Mucosa of descending colon (tissue), 3 donors: ENCODE measurements at regions not wholly inside any gene's neighbourhood (a gene's known extent, or its start where the extent isn't known, plus 50 kb on each side); places are given as distances from the start of the nearest gene placed in this dataset.

Experiments
- ATAC-seq: fragments of 200-7000 bp; cut with Tn5 transposase; one replicate; pipeline ENCODE4 v1.9.1; 2020; ENCODE audit warnings: mild to moderate bottlenecking, moderate library complexity
- DNase-seq, 3 donors: peaks; one replicate each; pipeline ENCODE4 v3.0.0-alpha.2; 2020
- H3K36me3 ChIP-seq: fragments of 200-600 bp; one replicate; pipeline ENCODE4 v1.8.0; 2021; ENCODE audit warnings: low read depth, mild to moderate bottlenecking
- H3K4me1 ChIP-seq: fragments of 200-600 bp; one replicate; pipeline ENCODE4 v1.8.0; 2021; ENCODE audit warnings: low read depth, mild to moderate bottlenecking
- H3K4me3 ChIP-seq: fragments of 200-600 bp; one replicate; pipeline ENCODE4 v1.8.0; 2021; ENCODE audit warnings: mild to moderate bottlenecking
- H3K9me3 ChIP-seq: fragments of 200-600 bp; one replicate; pipeline ENCODE4 v1.8.0; 2021; ENCODE audit warnings: mild to moderate bottlenecking
- intact Hi-C, 2 donors: fragments of 100-400 bp; cut with DNase I in 1 of 2; cut with micrococcal nuclease in 1 of 2; formaldehyde crosslinking; loops; one replicate each; pipeline versions ENCODE4 v1.11.0 to v1.11.1; 2022; cut with DNase I, micrococcal nuclease
- TF ChIP-seq, protein P1 (sequence below): fragments of 200-600 bp; IDR thresholded peaks from one replicate; pipeline ENCODE4 v1.8.0; 2022; ENCODE audit warnings: antibody characterized with exemption, mild to moderate bottlenecking
- donor health status: DM: no; HTN: no; CAD: no; lungs with moderate emphysema.
- donor health status: DM: no; HTN: no; CAD: no.
- donor health status: DM: no; HTN: yes; CAD: no.

DNA sequence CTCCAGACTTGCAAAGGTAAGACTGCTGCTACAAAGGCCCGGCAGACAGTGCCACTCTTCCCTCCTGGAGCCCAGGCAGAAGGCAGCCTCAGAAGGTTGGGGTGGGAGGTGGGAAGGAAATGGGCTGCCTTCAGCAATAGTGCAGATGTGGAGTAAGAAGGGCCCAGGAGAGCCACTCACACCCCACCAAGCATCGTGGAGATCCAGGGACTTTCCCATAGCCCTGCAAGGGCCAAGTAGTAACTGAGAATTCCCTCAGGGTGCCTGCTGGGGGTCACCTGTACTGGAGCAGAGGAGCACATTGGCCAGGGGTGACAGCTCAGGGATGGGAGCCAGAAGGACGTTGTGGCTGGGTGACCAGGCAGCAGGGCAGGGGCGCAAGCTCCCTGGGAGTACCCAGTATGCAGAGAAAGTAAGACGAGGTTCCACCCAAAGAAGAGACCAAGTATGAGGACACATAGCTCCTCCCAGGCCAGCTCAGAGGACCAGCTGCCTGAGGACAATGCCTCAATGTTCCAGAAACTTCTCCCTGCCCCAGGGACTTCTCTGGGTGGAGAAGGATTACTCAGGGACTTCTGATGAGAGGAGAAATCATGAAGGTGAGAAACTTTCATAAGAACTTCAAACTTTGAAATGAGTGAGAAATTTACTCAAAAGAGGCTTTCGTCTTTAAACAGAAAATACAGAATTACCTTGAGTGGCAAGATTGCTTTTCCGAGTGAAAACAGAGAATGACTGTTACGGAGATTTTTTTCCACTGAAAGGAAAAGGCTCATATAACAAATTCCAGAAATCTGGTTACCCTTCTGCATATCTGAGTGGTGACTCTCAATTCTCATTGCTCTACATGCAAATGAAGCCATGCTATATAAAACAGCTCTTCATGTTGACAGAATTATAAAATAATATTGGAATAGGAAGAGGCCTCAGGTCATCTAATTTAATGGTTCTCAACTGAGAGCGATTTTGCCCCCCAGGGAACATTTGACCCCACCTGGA lies 87.9 kb upstream of the TRIO start:
- H3K36me3 ChIP-seq, result no peaks in the 10 kb centered on the region
- DNase-seq, result no peak
- TF ChIP-seq, protein P1, sequence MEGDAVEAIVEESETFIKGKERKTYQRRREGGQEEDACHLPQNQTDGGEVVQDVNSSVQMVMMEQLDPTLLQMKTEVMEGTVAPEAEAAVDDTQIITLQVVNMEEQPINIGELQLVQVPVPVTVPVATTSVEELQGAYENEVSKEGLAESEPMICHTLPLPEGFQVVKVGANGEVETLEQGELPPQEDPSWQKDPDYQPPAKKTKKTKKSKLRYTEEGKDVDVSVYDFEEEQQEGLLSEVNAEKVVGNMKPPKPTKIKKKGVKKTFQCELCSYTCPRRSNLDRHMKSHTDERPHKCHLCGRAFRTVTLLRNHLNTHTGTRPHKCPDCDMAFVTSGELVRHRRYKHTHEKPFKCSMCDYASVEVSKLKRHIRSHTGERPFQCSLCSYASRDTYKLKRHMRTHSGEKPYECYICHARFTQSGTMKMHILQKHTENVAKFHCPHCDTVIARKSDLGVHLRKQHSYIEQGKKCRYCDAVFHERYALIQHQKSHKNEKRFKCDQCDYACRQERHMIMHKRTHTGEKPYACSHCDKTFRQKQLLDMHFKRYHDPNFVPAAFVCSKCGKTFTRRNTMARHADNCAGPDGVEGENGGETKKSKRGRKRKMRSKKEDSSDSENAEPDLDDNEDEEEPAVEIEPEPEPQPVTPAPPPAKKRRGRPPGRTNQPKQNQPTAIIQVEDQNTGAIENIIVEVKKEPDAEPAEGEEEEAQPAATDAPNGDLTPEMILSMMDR, result no peak
- no peaks in the 10 kb centered on the region for H3K4me1 ChIP-seq
- H3K9me3 ChIP-seq, result no peaks in the 10 kb centered on the region
- no peak overlapping the region for H3K4me3 ChIP-seq
- no peak for ATAC-seq
- intact Hi-C loops, result no loop called here

DNA sequence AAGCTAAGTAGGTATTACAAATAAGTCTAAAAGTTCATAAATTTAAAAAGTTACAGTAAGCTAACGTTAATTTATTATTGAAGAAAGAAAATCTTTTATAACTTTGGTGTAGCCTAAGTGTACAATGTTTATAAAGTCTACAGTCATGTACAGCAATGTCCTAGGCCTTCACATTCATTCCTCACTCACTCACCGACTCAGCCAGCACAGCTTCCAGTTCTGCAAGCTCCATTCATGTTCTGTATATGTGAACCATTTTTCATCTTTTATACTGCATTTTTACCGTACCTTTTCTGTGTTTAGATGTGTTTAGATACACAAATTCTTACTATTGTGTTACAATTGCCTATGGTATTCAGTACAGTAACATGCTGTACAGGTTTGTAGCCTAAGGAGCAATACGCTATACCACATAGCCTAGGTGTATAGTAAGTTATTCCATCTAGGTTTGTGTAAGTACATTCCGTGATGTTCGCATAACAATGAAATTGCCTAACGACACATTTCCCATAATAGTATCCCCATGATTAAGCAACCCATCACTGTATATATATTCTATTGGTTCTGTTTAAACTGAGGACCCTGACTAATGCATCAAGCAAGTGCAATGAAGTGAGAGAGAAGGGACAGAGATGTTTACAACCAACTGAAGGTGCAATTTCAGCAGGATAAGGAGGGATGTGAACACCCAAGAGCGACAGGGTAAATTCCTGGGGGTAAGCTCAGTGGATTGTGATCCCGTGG lies 88.9 kb upstream of the TRIO start:
- DNase-seq (no peak), ATAC-seq (no peak)
- intact Hi-C loops, result no loop called here
- TF ChIP-seq, protein P1, result no peak
- Histone ChIP-seq H3K4me1 (no peaks in the 10 kb centered on the region), H3K9me3 (no peaks in the 10 kb centered on the region), H3K4me3 (no peak overlapping the region), H3K36me3 (no peaks in the 10 kb centered on the region)

DNA sequence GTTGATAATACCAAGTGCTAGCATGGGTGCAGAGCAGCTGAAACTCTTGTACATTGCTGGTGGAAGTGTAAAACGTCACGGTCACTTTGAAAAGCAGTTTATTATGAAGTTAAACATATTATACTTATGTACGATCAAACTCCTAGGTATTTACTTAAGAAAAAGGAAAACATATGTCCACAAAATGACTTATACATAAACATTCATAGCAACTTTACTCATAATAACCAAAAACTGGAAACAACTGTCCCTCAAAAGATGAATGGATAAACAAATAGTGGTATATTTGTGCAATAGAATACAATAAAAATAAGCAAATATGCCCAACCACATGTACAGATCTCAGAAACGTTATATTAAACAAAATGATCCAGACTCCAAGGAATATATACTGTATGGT lies 92.3 kb upstream of the TRIO start:
- ATAC-seq (no peak), DNase-seq (no peak)
- H3K9me3 ChIP-seq, result no peaks in the 10 kb centered on the region
- TF ChIP-seq, protein P1, result no peak
- no peaks in the 10 kb centered on the region for H3K36me3 ChIP-seq
- no peak overlapping the region for H3K4me3 ChIP-seq
- H3K4me1 ChIP-seq, result no peaks in the 10 kb centered on the region
- intact Hi-C loops, result no loop called here

DNA sequence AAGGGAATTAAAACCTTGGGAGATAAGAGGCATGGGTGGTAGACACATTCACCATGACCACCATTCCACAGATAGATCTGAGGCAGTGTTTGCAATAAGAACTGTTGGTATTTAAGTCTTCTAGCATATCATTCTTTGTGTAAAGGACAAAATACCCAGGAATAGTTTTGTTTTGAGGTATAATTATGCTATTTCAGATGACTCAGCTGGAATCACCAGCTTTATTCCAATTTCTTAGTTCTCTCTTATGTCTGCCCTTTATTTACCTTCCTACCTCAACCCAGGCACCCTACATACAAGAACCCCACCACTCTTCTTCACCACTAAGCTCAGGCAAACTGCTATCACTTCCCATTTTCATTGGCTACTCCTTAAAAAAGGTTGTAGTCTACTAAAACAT lies 94.7 kb upstream of the TRIO start:
- ATAC-seq (no peak), DNase-seq (no peak)
- TF ChIP-seq, protein P1, result no peak
- Histone ChIP-seq H3K4me1 (no peaks in the 10 kb centered on the region), H3K36me3 (no peaks in the 10 kb centered on the region), H3K4me3 (no peak overlapping the region), H3K9me3 (no peaks in the 10 kb centered on the region)
- intact Hi-C loops, result no loop called here

DNA sequence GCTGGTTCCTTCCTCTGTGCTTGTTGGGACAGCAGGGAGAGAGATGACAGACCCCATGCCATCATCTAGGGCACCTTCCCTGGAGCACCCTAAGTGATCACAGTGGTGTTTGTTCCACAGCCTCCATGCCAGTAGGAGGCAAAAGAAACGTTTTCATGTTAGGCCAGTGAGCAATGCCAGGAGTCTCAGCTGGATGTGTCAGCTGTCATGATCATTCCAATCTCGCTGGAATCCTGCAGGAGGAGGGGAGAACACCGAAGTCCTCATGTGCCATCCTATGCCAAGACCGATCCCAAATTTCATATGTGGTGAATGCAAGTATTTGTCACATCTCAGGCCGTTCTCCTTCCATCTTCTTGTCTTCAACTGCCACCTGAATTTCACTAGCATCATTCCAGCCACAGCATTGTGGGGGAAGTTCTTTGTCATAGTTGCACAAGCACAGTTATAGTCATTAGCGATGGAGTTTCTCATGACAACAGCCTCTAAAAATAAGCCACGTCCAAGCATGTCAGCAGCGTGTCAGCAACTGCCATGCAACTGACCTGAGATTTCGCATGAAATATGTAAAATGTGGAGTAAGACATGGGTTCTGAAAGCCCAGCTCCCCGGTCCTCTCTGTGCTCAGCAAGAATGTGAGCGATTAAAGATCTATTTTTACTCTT lies 97.2 kb upstream of the DNAH5 start:
- TF ChIP-seq, protein P1, result no peak
- intact Hi-C loops, result no loop called here
- DNase-seq (no peak), ATAC-seq (no peak)
- H3K36me3 ChIP-seq, result no peaks in the 10 kb centered on the region
- no peak overlapping the region for H3K4me3 ChIP-seq
- H3K4me1 ChIP-seq, result no peaks in the 10 kb centered on the region
- no peaks in the 10 kb centered on the region for H3K9me3 ChIP-seq
